MM.1S (cell line): ENCODE measurements at regions not wholly inside any gene's neighbourhood (a gene's known extent, or its start where the extent isn't known, plus 50 kb on each side); places are given as distances from the start of the nearest gene placed in this dataset.

ENCODE experiments used
- DNase-seq: peaks from one replicate; pipeline ENCODE4 v3.0.0-alpha.2; 2015
- H2AFZ ChIP-seq: fragments of 300-600 bp; sonication (generic); 2 replicates; pipeline ENCODE4 v1.6.0; 2016; ENCODE audit warnings: antibody characterized with exemption, low read length
- H3F3A ChIP-seq: fragments of 300-600 bp; sonication (generic); 2 replicates; pipeline ENCODE4 v1.6.1; 2016; ENCODE audit warnings: mild to moderate bottlenecking, antibody characterized with exemption, low read length, moderate library complexity, mixed read lengths; ENCODE audit not compliant: insufficient read depth
- H3K27ac ChIP-seq: fragments of 300-600 bp; sonication (generic); 2 replicates; pipeline ENCODE4 v1.5.1; 2016; ENCODE audit warnings: mild to moderate bottlenecking, low read length
- H3K27me3 ChIP-seq: fragments of 300-600 bp; sonication (generic); replicated peaks from 2 replicates; pipeline ENCODE4 v1.6.0; 2016; ENCODE audit warnings: low read length; ENCODE audit not compliant: insufficient read depth
- H3K36me3 ChIP-seq: fragments of 300-600 bp; sonication (generic); replicated peaks from 2 replicates; pipeline ENCODE4 v1.6.1; 2016; ENCODE audit warnings: mild to moderate bottlenecking, low read length, mixed read lengths; ENCODE audit not compliant: insufficient read depth
- H3K4me1 ChIP-seq: fragments of 300-600 bp; sonication (generic); 2 replicates; pipeline ENCODE4 v1.6.1; 2016; ENCODE audit warnings: low read length, mixed read lengths
- H3K4me2 ChIP-seq: fragments of 300-600 bp; sonication (generic); 2 replicates; pipeline ENCODE4 v1.6.0; 2016; ENCODE audit warnings: low read depth, low read length
- H3K4me3 ChIP-seq: fragments of 300-600 bp; sonication (generic); 2 replicates; pipeline ENCODE4 v1.5.1; 2016; ENCODE audit warnings: low read length, mixed read lengths
- H3K79me2 ChIP-seq: fragments of 300-600 bp; sonication (generic); 2 replicates; pipeline ENCODE4 v1.6.1; 2016; ENCODE audit warnings: mixed run types, low read length, mixed read lengths
- H3K9ac ChIP-seq: fragments of 300-600 bp; sonication (generic); 2 replicates; pipeline ENCODE4 v1.6.1; 2016; ENCODE audit warnings: low read length, mixed read lengths
- H3K9me2 ChIP-seq: fragments of 300-600 bp; sonication (generic); replicated peaks from 2 replicates; pipeline ENCODE4 v1.6.1; 2016; ENCODE audit warnings: mild to moderate bottlenecking, low read length, mixed read lengths; ENCODE audit not compliant: insufficient read depth
- H3K9me3 ChIP-seq: fragments of 300-600 bp; sonication (generic); replicated peaks from 2 replicates; pipeline ENCODE4 v1.6.1; 2016; ENCODE audit warnings: mild to moderate bottlenecking, low read length, mixed read lengths; ENCODE audit not compliant: insufficient read depth
- H4K20me1 ChIP-seq: fragments of 300-600 bp; sonication (generic); 2 replicates; pipeline ENCODE4 v1.6.1; 2016; ENCODE audit warnings: mild to moderate bottlenecking, low read length, moderate library complexity, mixed read lengths; ENCODE audit not compliant: insufficient read depth
- CTCF ChIP-seq: fragments of 300-600 bp; sonication (generic); IDR thresholded peaks from 2 replicates; pipeline ENCODE4 v1.5.1; 2016; ENCODE audit warnings: antibody characterized with exemption, low read length, mixed read lengths
- EZH2 ChIP-seq: fragments of 300-600 bp; sonication (generic); optimal IDR thresholded peaks from 2 replicates; pipeline ENCODE3; 2017; ENCODE audit warnings: low read depth, mild to moderate bottlenecking, antibody characterized with exemption, low read length, mixed read lengths
- EZH2phosphoT487 ChIP-seq: fragments of 300-600 bp; sonication (generic); IDR thresholded peaks from 2 replicates; pipeline ENCODE4 v1.6.1; 2018; ENCODE audit warnings: antibody characterized with exemption, low read length

GRCh38 chr2:20877960-20878359 lies 55.1 kb upstream of the LDAH start:
- Histone ChIP-seq H3K27ac (no peak overlapping the region), H3K36me3 (no peaks in the 10 kb centered on the region), H3K79me2 (no peaks in the 10 kb centered on the region), H3K9ac (no peak overlapping the region), H3K4me2 (no peak overlapping the region), H2AFZ (no peak overlapping the region), H3K4me1 (no peaks in the 10 kb centered on the region), H4K20me1 (no peaks in the 10 kb centered on the region), H3K4me3 (no peak overlapping the region), H3K9me3 (no peaks in the 10 kb centered on the region), H3K27me3 (no peaks in the 10 kb centered on the region), H3F3A (no peaks in the 10 kb centered on the region), H3K9me2 (no peaks in the 10 kb centered on the region)
- no peak for DNase-seq
- no peak for TF ChIP-seq EZH2
- TF ChIP-seq EZH2phosphoT487 = no peak
- TF ChIP-seq CTCF = no peak
